HCT116 (cell line): ENCODE measurements at regions not wholly inside any gene's neighbourhood (a gene's known extent, or its start where the extent isn't known, plus 50 kb on each side); places are given as distances from the start of the nearest gene placed in this dataset.

Source experiments
- ATF3 ChIP-seq: IDR thresholded peaks from 2 replicates; pipeline ENCODE4 v1.6.1; 2012
- ELF1 ChIP-seq: IDR thresholded peaks from 2 replicates; pipeline ENCODE4 v1.6.1; 2012; ENCODE audit warnings: low read depth, borderline replicate concordance
- EZH2 ChIP-seq: fragments of 200-600 bp; sonication (generic); IDR thresholded peaks from 2 replicates; pipeline ENCODE4 v1.6.1; 2017; ENCODE audit warnings: antibody characterized with exemption, mixed run types
- EZH2phosphoT487 ChIP-seq: fragments of 200-600 bp; IDR thresholded peaks from 2 replicates; pipeline ENCODE4 v1.6.1; 2018; ENCODE audit warnings: antibody characterized with exemption, borderline replicate concordance
- JUND ChIP-seq: IDR thresholded peaks from 2 replicates; pipeline ENCODE4 v1.6.1; 2012
- POLR2A ChIP-seq: IDR thresholded peaks from 2 replicates; pipeline ENCODE4 v1.7.0; 2011; ENCODE audit warnings: borderline replicate concordance; ENCODE audit not compliant: insufficient read depth, insufficient read length; ENCODE audit errors: extremely low read depth
- POLR2AphosphoS5 ChIP-seq: IDR thresholded peaks from 2 replicates; pipeline ENCODE4 v1.6.1; 2011; ENCODE audit warnings: mild to moderate bottlenecking, low read depth, low read length, moderate library complexity
- RAD21 ChIP-seq: IDR thresholded peaks from 2 replicates; pipeline ENCODE4 v1.6.1; 2012; ENCODE audit warnings: low read depth, mild to moderate bottlenecking
- SIN3A ChIP-seq: IDR thresholded peaks from 2 replicates; pipeline ENCODE4 v1.6.1; 2012; ENCODE audit warnings: low read depth
- SRF ChIP-seq: IDR thresholded peaks from 2 replicates; pipeline ENCODE4 v1.6.1; 2012; ENCODE audit warnings: low read depth
- ZBTB33 ChIP-seq: IDR thresholded peaks from 2 replicates; pipeline ENCODE4 v1.6.1; 2011; ENCODE audit warnings: mild to moderate bottlenecking, low read length, moderate library complexity; ENCODE audit not compliant: insufficient replicate concordance; ENCODE audit errors: extremely low read depth
- TF ChIP-seq, protein P1 (sequence below), 3 experiments: fragments of 200-600 bp in 1 of 3; sonication (generic) in 1 of 3; IDR thresholded peaks in 2 of 3; conservative IDR thresholded peaks in 1 of 3; 2 replicates each; pipeline ENCODE4 v1.5.1; 2012 to 2017; ENCODE audit warnings: low read depth in 2 of 3, low read length in 2 of 3, antibody characterized with exemption in 1 of 3, borderline replicate concordance in 1 of 3, control low read depth in 1 of 3, mild to moderate bottlenecking in 1 of 3, mixed read lengths in 1 of 3, mixed run types in 1 of 3, moderate library complexity in 1 of 3; ENCODE audit not compliant: insufficient read depth in 1 of 3

- TF ChIP-seq POLR2A (no peak), ATF3 (no peak), EZH2 (no peak), ELF1 (no peak), RAD21 (no peak), EZH2phosphoT487 (no peak), SIN3A (no peak), JUND (no peak), POLR2AphosphoS5 (no peak), SRF (no peak), ZBTB33 (no peak)
- TF ChIP-seq, protein P1, sequence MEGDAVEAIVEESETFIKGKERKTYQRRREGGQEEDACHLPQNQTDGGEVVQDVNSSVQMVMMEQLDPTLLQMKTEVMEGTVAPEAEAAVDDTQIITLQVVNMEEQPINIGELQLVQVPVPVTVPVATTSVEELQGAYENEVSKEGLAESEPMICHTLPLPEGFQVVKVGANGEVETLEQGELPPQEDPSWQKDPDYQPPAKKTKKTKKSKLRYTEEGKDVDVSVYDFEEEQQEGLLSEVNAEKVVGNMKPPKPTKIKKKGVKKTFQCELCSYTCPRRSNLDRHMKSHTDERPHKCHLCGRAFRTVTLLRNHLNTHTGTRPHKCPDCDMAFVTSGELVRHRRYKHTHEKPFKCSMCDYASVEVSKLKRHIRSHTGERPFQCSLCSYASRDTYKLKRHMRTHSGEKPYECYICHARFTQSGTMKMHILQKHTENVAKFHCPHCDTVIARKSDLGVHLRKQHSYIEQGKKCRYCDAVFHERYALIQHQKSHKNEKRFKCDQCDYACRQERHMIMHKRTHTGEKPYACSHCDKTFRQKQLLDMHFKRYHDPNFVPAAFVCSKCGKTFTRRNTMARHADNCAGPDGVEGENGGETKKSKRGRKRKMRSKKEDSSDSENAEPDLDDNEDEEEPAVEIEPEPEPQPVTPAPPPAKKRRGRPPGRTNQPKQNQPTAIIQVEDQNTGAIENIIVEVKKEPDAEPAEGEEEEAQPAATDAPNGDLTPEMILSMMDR (IDR thresholded peaks at IDR 0.05 in 2 of 3, conservative IDR thresholded peaks at IDR 0.05 in 1 of 3; ENCODE audit: borderline replicate concordance in 1 of 3, insufficient read depth in 1 of 3, low read depth in 2 of 3, low read length in 2 of 3) = peak in 2 of 3 experiments; percentile 65 to 72; a peak in 4 of 6 replicates
Observed at GRCh38 chr21:28781602-28782276, 210.9 kb downstream of the LTN1 start.
